Stimulated activated naive B cell treated with anti-CD40 and anti-IgM and Interleukin-4, amounts not matched to agents 10 μg/mL and 1 μg/mL and 100 μg/mL, for 72 hours (primary cell): ENCODE measurements at regions not wholly inside any gene's neighbourhood (a gene's known extent, or its start where the extent isn't known, plus 50 kb on each side); places are given as distances from the start of the nearest gene placed in this dataset.

Source experiments
- ATAC-seq, 2 donors: fragments of 150-1000 bp; cut with Tn5 transposase; replicated peaks; 2 replicates each; pipeline ENCODE4 v1.10.0; 2021; ENCODE audit warnings: moderate library complexity in 1 of 2
- DNase-seq: peaks from one replicate; pipeline ENCODE4 v3.0.0; 2021
- H3K27ac Mint-ChIP-seq: one replicate; pipeline ENCODE4 v1.8.0; 2022; ENCODE audit warnings: mild to moderate bottlenecking, mixed read lengths
- H3K27me3 Mint-ChIP-seq, 2 donors: one replicate each; pipeline ENCODE4 v1.8.0; 2022; ENCODE audit warnings: mixed read lengths in 2 of 2
- H3K36me3 Mint-ChIP-seq, 2 donors: one replicate each; pipeline ENCODE4 v1.8.0; 2022; ENCODE audit warnings: mixed read lengths in 2 of 2, mild to moderate bottlenecking in 1 of 2
- H3K4me1 Mint-ChIP-seq, 2 donors: one replicate each; pipeline ENCODE4 v1.8.0; 2022; ENCODE audit warnings: mixed read lengths in 2 of 2, mild to moderate bottlenecking in 1 of 2
- H3K4me3 Mint-ChIP-seq, 2 donors: one replicate each; pipeline ENCODE4 v1.8.0; 2022; ENCODE audit warnings: mild to moderate bottlenecking in 2 of 2, mixed read lengths in 2 of 2, moderate library complexity in 1 of 2
- H3K9me3 Mint-ChIP-seq, 2 donors: one replicate each; pipeline ENCODE4 v1.8.0; 2022; ENCODE audit warnings: mixed read lengths in 2 of 2, mild to moderate bottlenecking in 1 of 2

- ATAC-seq (peak; percentile 80 to 81), DNase-seq (no peak)
- Mint-ChIP-seq H3K4me3 (no peak overlapping the region), H3K4me1 (peaks cover 0 to 6% of the 10 kb centered on the region in 2 donors), H3K36me3 (peaks cover 0 to 22% of the 10 kb centered on the region in 2 donors), H3K9me3 (no peaks in the 10 kb centered on the region), H3K27ac (no peak overlapping the region), H3K27me3 (no peaks in the 10 kb centered on the region)
Observed at GRCh38 chr6:126170978-126171382, 168.9 kb upstream of the CENPW start.

GRCh38 chr6:126172131-126172530 lies 167.8 kb upstream of the CENPW start:
- DNase-seq (no peak), ATAC-seq (no peak)
- Mint-ChIP-seq H3K9me3 (no peaks in the 10 kb centered on the region), H3K4me3 (no peak overlapping the region), H3K27ac (no peak overlapping the region), H3K36me3 (peaks cover 0 to 17% of the 10 kb centered on the region in 2 donors), H3K4me1 (peaks cover 0 to 6% of the 10 kb centered on the region in 2 donors), H3K27me3 (no peaks in the 10 kb centered on the region)

GRCh38 chr6:126173265-126173664 lies 166.7 kb upstream of the CENPW start:
- no peaks in the 10 kb centered on the region for H3K9me3 Mint-ChIP-seq
- no peak overlapping the region for H3K4me3 Mint-ChIP-seq
- DNase-seq (no peak), ATAC-seq (no peak)
- H3K27me3 Mint-ChIP-seq: no peaks in the 10 kb centered on the region
- H3K4me1 Mint-ChIP-seq: peaks cover 0 to 6% of the 10 kb centered on the region in 2 donors
- H3K27ac Mint-ChIP-seq: no peak overlapping the region
- peaks cover 0 to 14% of the 10 kb centered on the region in 2 donors for H3K36me3 Mint-ChIP-seq

- no peaks in the 10 kb centered on the region for H3K9me3 Mint-ChIP-seq
- ATAC-seq: no peak
- H3K4me3 Mint-ChIP-seq: no peak overlapping the region
Observed at GRCh38 chr6:126174697-126175096, 165.2 kb upstream of the CENPW start.

GRCh38 chr6:126175251-126175650 lies 164.7 kb upstream of the CENPW start:
- H3K27me3 Mint-ChIP-seq: no peaks in the 10 kb centered on the region
- DNase-seq (no peak), ATAC-seq (no peak)
- peaks cover 0 to 6% of the 10 kb centered on the region in 2 donors for H3K4me1 Mint-ChIP-seq
- H3K36me3 Mint-ChIP-seq: peaks cover 0 to 18% of the 10 kb centered on the region in 2 donors
- no peak overlapping the region for H3K4me3 Mint-ChIP-seq
- no peaks in the 10 kb centered on the region for H3K9me3 Mint-ChIP-seq
- no peak overlapping the region for H3K27ac Mint-ChIP-seq

More at GRCh38 chr6:126174697-126175096, 165.2 kb upstream of the CENPW start:
- H3K27me3 Mint-ChIP-seq: no peaks in the 10 kb centered on the region
- DNase-seq: no peak
- H3K27ac Mint-ChIP-seq: no peak overlapping the region
- peaks cover 0 to 6% of the 10 kb centered on the region in 2 donors for H3K4me1 Mint-ChIP-seq
- H3K36me3 Mint-ChIP-seq: peaks cover 0 to 18% of the 10 kb centered on the region in 2 donors

- Mint-ChIP-seq H3K27ac (no peak overlapping the region), H3K36me3 (peaks cover 0 to 18% of the 10 kb centered on the region in 2 donors), H3K9me3 (no peaks in the 10 kb centered on the region), H3K27me3 (no peaks in the 10 kb centered on the region), H3K4me3 (no peak overlapping the region), H3K4me1 (peaks cover 0 to 1% of the 10 kb centered on the region in 2 donors)
- ATAC-seq: no peak
- DNase-seq: no peak
Observed at GRCh38 chr6:126176282-126176681, 163.6 kb upstream of the CENPW start.

GRCh38 chr6:126180585-126180984 lies 159.3 kb upstream of the CENPW start:
- Mint-ChIP-seq H3K4me1 (no peaks in the 10 kb centered on the region), H3K27me3 (no peaks in the 10 kb centered on the region), H3K4me3 (no peak overlapping the region), H3K27ac (no peak overlapping the region), H3K36me3 (peaks cover 4 to 23% of the 10 kb centered on the region in 2 donors), H3K9me3 (peaks cover 0 to 2% of the 10 kb centered on the region in 2 donors)
- DNase-seq: no peak
- ATAC-seq: no peak

- no peak overlapping the region for H3K27ac Mint-ChIP-seq
- H3K27me3 Mint-ChIP-seq: no peaks in the 10 kb centered on the region
- DNase-seq (no peak), ATAC-seq (no peak)
- peaks cover 7 to 24% of the 10 kb centered on the region in 2 donors for H3K36me3 Mint-ChIP-seq
- H3K4me3 Mint-ChIP-seq: no peak overlapping the region
- H3K9me3 Mint-ChIP-seq: peaks cover 0 to 4% of the 10 kb centered on the region in 2 donors
- H3K4me1 Mint-ChIP-seq: no peaks in the 10 kb centered on the region
Observed at GRCh38 chr6:126181173-126181741, 158.7 kb upstream of the CENPW start.

- peaks cover 7 to 24% of the 10 kb centered on the region in 2 donors for H3K36me3 Mint-ChIP-seq
- no peaks in the 10 kb centered on the region for H3K27me3 Mint-ChIP-seq
- ATAC-seq: no peak
- H3K4me1 Mint-ChIP-seq: no peaks in the 10 kb centered on the region
- no peak overlapping the region for H3K4me3 Mint-ChIP-seq
- peaks cover 0 to 4% of the 10 kb centered on the region in 2 donors for H3K9me3 Mint-ChIP-seq
- no peak for DNase-seq
- no peak overlapping the region for H3K27ac Mint-ChIP-seq
Observed at GRCh38 chr6:126181890-126182289, 158.0 kb upstream of the CENPW start.

- peaks cover 7 to 20% of the 10 kb centered on the region in 2 donors for H3K36me3 Mint-ChIP-seq
- ATAC-seq (no peak), DNase-seq (no peak)
- H3K27me3 Mint-ChIP-seq: no peaks in the 10 kb centered on the region
- peaks cover 0 to 4% of the 10 kb centered on the region in 2 donors for H3K9me3 Mint-ChIP-seq
- no peaks in the 10 kb centered on the region for H3K4me1 Mint-ChIP-seq
- H3K27ac Mint-ChIP-seq: no peak overlapping the region
- H3K4me3 Mint-ChIP-seq: no peak overlapping the region
Observed at GRCh38 chr6:126182650-126183311, 157.1 kb upstream of the CENPW start.

- Mint-ChIP-seq H3K4me3 (no peak overlapping the region), H3K4me1 (no peaks in the 10 kb centered on the region), H3K9me3 (peaks cover 0 to 4% of the 10 kb centered on the region in 2 donors), H3K27ac (no peak overlapping the region), H3K36me3 (peaks cover 9 to 16% of the 10 kb centered on the region in 2 donors), H3K27me3 (no peaks in the 10 kb centered on the region)
- DNase-seq: no peak
- no peak for ATAC-seq
Observed at GRCh38 chr6:126185774-126186173, 154.1 kb upstream of the CENPW start.

GRCh38 chr6:126188279-126188909 lies 151.5 kb upstream of the CENPW start:
- peaks cover 4 to 6% of the 10 kb centered on the region in 2 donors for H3K9me3 Mint-ChIP-seq
- DNase-seq (no peak), ATAC-seq (no peak)
- H3K4me1 Mint-ChIP-seq: no peaks in the 10 kb centered on the region
- peaks cover 10 to 29% of the 10 kb centered on the region in 2 donors for H3K36me3 Mint-ChIP-seq
- no peak overlapping the region for H3K4me3 Mint-ChIP-seq
- H3K27ac Mint-ChIP-seq: no peak overlapping the region
- H3K27me3 Mint-ChIP-seq: no peaks in the 10 kb centered on the region

GRCh38 chr6:126195625-126196236 lies 144.2 kb upstream of the CENPW start:
- H3K27ac Mint-ChIP-seq: no peak overlapping the region
- DNase-seq (no peak), ATAC-seq (no peak)
- H3K4me3 Mint-ChIP-seq: no peak overlapping the region
- peaks cover 12 to 32% of the 10 kb centered on the region in 2 donors for H3K36me3 Mint-ChIP-seq
- H3K27me3 Mint-ChIP-seq: no peaks in the 10 kb centered on the region
- peaks cover 2 to 4% of the 10 kb centered on the region in 2 donors for H3K9me3 Mint-ChIP-seq
- no peaks in the 10 kb centered on the region for H3K4me1 Mint-ChIP-seq

GRCh38 chr6:126198631-126199030 lies 141.3 kb upstream of the CENPW start:
- Mint-ChIP-seq H3K9me3 (no peaks in the 10 kb centered on the region), H3K4me3 (no peak overlapping the region), H3K4me1 (no peaks in the 10 kb centered on the region), H3K27ac (no peak overlapping the region), H3K36me3 (peaks cover 10 to 24% of the 10 kb centered on the region in 2 donors), H3K27me3 (no peaks in the 10 kb centered on the region)
- ATAC-seq (no peak), DNase-seq (no peak)
